ENCODE measurements at regions not wholly inside any gene's neighbourhood (a gene's known extent, or its start where the extent isn't known, plus 50 kb on each side); places are given as distances from the start of the nearest gene placed in this dataset.
"Not testable (repeated sequence)": the region's sequence is repeated elsewhere in the genome, so short reads cannot be mapped to it uniquely, and the experiment has no call there.

DNA sequence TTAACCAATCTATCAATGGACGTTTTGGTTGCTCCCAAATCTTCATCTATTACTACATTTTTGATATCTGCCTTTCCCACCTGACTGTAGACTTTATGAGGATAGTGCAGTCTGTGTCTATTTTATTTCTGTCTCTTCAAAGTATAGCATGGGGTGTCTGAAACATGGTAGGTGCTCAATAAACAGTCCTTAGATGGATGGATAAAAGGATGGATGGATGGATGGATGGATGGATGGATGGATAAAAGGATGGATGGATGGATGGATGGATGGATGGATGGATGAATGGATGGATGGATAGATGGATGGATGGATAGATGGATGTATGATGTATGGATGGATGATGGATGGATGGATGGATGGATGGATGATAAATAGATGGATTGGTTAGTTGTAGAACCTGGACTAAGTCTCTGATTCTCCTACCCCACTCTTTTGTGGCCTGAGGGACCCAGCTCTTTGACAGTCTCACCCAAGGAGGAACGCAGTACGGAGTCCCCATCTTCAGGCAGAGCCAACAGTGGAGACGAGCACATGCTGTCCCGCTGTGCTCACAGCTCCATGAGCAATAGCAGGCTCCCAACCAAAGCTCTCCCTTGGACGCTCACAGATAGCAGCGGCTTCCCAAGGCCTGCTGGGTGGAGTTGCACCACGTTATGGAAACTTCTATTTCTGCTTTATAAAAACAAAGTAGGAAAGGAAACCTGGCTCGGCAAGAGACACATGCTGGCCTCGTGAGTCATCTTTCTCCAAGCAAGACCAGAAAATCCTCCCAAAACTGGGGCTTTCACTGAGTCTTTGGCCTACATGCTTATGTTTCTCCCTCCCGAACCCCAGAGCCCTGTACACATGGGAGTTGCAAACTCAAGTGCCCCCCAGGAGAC, 448.0 kb downstream of the MIAT start:
- DNase-seq, result no peak

DNA sequence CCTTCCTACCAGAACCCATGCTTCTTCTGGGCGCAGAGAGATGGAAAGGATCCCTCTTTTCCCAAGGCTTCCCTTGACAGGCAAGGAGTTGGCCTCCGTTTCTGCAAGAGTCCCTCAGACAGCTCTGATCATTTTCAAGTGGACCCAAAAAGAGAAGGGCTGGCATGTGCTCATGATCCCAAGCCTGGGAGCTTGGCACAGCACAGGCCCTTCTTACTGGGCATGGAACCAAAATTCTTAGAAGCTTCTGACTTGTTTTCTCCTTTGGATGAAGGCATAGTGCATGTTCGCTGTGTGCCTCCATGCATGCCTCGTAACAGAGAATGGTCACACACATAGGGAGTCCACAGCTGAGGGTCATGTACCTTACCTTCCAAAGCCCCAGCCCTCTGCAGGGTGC, 449.6 kb downstream of the MIAT start:
- no peak for DNase-seq

DNA sequence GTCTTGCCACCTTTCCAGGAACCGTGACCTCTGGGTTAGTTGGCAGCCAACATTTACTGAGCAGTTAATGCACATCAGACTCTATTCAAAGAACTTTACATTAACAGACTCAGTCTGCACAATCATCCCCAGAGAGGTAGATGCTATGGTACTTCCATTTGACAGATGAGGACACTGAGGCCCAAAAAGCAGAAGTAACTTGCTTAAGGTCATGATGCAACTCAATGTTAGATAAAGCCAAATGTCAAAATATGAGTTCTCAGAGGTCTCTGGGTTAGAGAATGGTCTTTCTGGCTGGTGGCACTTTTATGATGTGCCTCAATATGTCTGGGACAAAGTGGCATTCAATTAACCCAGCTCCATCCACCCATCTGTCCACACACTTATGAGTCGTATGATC, 450.0 kb downstream of the MIAT start:
- DNase-seq, result no peak

GRCh38 chr22:27107824-27108223, 450.4 kb downstream of the MIAT start:
- DNase-seq, result no peak

GRCh38 chr22:27108425-27109114, 451.2 kb downstream of the MIAT start:
- no peak for DNase-seq

DNA sequence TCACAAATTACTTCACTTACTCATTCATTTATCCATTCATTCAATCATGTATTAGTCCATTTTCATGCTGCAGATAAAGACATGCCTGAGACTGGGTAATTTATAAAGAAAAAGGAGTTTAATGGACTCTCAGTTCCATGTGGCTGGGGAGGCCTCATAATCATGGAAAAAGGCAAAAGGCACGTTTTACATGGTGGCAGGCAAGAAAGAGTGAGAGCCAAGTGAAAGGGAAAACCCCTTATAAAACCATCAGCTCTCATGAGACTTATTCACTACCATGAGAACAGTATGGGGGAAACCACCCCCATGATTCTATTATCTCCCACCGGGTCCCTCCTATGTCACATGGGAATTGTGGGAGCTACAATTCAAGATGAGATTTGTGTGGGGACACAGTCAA, 452.0 kb downstream of the MIAT start:
- DNase-seq, result not testable (repeated sequence)

GRCh38 chr22:27110665-27111451, 453.5 kb downstream of the MIAT start:
- no peak for DNase-seq

DNA sequence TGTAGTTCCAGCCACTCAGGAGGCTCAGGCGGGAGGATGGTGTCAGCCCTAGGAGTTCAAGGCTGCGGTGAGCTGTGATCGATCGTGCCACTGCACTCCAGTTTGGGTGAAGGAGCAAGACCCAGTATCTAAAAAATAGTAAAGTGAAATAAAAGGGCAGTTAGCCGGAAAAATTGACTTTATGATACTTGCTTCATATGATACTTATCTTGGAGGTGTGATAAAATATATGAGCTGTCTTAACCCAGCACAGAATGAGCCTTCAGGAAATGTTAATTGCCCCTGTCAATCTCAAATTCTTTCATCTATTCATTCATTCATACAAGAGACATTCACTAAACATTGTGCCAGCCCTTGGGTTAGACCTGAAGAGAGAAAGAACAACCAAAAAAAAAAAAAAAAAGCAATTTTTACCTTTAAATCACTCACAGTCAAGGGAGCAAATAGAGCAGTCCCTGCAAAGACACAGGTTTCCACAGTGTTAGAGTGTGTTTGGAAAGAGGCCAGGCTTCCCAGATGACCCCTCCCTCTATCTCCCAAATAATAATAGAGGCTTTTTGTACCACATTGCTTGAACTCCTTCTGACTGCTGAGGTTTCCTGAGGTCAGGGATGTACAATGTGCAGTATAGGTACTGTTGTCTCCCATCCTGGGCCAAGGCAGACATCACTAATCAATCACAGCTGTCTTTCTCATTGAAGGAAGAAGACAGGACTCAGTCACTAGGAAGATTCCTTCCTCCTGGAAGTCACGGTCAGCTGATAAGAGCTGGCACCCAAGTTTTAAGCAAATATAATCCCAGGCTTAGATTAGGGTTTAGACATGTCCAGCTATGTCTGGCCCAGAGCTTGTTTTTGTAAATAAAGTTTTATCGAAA, 454.6 kb downstream of the MIAT start:
- no peak for DNase-seq

GRCh38 chr22:27113211-27113635, 455.8 kb downstream of the MIAT start:
- peak; percentile 1 for DNase-seq

- no peak for DNase-seq
These were observed 456.3 kb downstream of the MIAT start for GRCh38 chr22:27113641-27114040.

GRCh38 chr22:27114186-27114585, 456.8 kb downstream of the MIAT start:
- no peak for DNase-seq

DNA sequence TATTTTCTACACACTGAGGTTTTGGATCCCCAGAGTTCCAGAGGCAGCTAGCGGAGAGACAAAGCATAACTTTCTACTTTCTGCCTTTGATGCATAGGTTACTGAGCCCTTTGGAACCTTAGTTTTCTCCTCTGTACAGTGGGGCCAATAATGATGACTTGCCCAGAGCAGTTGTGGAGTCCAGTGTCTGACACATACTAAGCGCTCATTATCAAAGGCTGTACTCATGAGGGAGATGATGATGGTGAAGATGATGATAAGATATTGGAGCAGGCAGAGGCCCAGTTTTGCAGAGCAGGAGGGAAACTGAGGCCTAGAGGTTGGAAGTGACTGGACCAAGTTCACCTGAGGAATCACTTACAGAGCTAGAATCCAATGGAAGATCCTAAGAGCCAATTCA, 458.0 kb downstream of the MIAT start:
- DNase-seq, result no peak

DNA sequence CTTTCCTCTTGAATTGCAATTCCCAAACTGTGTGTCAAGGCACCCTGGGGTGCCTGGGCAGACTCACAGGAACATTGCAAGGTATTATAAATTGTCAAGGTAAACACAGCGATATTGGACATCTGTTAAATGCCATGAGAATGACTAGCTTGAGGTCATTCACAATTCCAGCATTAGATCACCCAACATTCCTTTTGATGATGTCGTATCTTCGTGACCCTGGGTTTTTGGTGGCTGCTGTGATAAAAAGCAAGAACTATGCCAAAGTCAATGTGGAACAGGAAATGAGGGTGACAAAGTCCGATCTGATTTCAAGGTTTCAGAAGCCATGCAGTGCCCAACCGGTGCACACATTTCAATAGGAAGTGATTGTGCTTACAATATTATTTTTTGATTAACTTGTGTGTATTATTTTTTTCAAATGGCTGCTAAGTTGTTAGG, 458.4 kb downstream of the MIAT start:
- no peak for DNase-seq

DNA sequence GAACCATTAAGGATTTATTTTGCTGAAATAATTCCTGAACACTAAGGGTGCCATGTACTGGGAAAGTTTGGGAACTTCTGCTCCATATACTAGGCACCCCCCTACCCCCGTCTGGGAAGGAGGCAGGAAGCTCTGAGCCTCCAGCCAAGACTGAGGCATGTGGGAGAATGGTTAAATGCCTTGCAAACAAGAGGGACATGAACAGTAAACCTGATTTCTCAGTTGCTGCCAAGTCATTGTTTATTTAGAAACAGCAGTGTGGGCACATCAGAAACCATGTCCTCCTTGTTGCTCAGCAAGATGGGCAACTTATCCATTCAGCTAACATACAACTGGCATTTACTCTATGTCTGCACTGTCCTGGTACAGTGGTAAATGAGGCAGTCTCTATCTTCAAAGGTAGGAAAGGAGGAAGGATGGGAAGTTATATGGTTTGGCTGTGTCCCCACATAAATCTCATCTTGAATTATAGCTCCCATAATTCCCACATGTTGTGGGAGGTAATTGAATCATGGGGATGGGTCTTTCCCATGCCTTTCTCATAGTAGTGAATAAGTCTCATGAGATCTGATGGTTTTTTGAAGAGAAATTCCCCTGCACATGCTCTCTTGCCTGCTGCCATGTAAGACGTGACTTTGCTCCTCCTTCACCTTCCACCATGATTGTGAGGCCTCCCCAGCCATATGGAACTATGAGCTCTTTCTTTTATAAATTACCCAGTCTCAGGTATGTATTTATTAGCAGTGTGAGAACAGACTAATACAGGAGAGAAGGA, 459.1 kb downstream of the MIAT start:
- no peak for DNase-seq

GRCh38 chr22:27120036-27120435, 462.6 kb downstream of the MIAT start:
- DNase-seq, result no peak

DNA sequence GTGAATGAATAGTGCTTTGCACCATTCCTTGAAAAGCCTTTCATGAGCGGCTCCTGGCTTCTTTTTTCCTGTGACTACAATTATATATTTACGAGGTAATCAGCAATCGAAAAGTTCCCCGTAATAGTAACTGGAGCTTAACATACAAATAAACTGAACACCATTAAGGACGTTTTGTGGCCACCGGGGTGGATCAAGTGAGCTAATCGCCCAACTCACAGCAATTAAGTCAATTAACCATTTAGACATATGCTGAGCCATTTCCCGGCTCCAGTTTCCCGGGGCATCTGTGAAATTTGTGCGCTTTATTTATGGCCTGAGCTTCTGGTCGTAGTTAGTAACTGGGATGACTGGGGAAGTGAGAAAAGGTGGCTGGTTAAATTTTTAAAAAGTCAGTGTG, 465.2 kb downstream of the MIAT start:
- DNase-seq, result no peak

- no peak for DNase-seq
These were observed 466.5 kb downstream of the MIAT start for GRCh38 chr22:27123880-27124279.

GRCh38 chr22:27124351-27124966, 467.1 kb downstream of the MIAT start:
- no peak for DNase-seq

DNA sequence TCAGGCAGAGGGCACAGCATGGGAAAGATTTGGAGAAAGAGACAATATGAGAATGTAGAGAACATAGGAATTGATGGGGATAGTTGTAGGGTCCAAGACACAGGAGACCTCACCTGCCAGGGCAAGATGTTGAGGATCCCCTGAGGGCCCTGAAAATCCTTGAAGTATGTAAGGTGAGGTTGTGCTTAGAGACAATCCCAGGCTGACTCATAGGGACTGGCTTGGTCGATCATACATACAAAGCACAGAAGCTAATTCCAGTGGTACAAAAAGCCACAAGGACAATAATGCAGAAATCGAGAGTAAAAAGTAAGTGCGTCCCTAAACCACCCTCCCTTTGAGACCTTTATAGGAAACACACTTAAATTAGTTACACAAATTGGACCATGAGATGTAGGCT, 468.2 kb downstream of the MIAT start:
- no peak for DNase-seq

DNA sequence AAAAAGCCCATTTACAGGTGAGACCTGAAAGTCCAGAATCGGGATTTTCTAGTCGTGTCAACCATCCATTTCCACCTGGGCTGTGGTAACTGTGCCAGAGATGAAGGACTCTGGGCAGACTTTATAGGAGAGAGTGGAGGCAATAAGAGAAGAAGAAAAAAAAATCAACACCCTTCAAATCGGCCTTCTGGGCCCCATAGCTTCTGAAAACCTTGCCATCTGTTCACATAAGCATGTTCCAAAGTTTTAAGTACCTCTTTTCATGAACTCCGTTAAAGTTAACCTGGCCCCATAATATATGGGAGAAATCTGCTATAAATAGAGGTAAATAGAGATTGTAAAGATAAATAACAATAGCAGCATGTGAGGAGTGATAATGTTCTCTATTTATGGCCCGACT, 470.5 kb downstream of the MIAT start:
- DNase-seq, result no peak

GRCh38 chr22:27128461-27129085, 471.2 kb downstream of the MIAT start:
- no peak for DNase-seq

Data from CD4-positive, alpha-beta T cell treated with Interleukin-17A for 1 hour (primary cell).